ES-I3 (cell line): ENCODE measurements at regions not wholly inside any gene's neighbourhood (a gene's known extent, or its start where the extent isn't known, plus 50 kb on each side); places are given as distances from the start of the nearest gene placed in this dataset.
A peak's percentile ranks its signal among the peaks of the same experiment; 100 is the strongest.

Source experiments
- H3K36me3 ChIP-seq: 2 replicates; pipeline ENCODE4 v1.6.1; 2013; ENCODE audit warnings: mild to moderate bottlenecking, low read length, control low read depth, moderate library complexity; ENCODE audit not compliant: insufficient read depth
- H3K4me1 ChIP-seq: 2 replicates; pipeline ENCODE4 v1.6.1; 2013; ENCODE audit warnings: mild to moderate bottlenecking, control low read depth, low read length; ENCODE audit not compliant: insufficient read depth
- H3K9ac ChIP-seq: 2 replicates; pipeline ENCODE4 v1.6.1; 2013; ENCODE audit warnings: low read depth, mild to moderate bottlenecking, low read length, moderate library complexity
- H3K9me3 ChIP-seq: 2 replicates; pipeline ENCODE4 v1.6.1; 2013; ENCODE audit warnings: mild to moderate bottlenecking, low read length, moderate library complexity; ENCODE audit not compliant: control insufficient read depth, insufficient read depth

- Histone ChIP-seq H3K9me3 (no peaks in the 10 kb centered on the region; the same call in 1 of the 2 replicates), H3K9ac (no peak overlapping the region), H3K36me3 (no peaks in the 10 kb centered on the region), H3K4me1 (peaks cover 5% of the 10 kb centered on the region; the same call in 1 of the 2 replicates)
Measured at GRCh38 chr2:174697255-174697654, 67.0 kb downstream of the CHRNA1 start.

DNA sequence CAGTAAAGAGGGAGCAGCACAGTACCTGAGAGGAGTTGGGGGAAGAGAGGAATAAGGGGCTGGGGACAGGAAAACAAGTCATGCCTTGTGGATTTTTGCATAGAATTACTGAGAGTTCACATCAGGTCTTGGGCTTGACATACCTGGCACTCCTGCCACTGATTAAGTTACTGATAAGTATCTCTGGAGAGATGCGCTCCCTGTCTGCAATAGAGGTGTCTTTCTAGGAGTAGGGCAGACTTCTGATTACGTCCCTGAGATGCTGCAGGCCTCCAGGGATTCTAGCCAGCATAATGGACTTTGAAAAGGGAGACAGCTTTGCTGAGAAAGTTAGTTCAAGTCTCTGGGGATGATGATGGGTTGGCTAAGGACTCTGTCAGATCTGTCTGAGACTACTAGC is 69.4 kb downstream of the CHRNA1 start:
- no peaks in the 10 kb centered on the region for H3K36me3 ChIP-seq
- H3K9ac ChIP-seq, result no peak overlapping the region
- H3K4me1 ChIP-seq, result peaks cover 5% of the 10 kb centered on the region; the same call in 1 of the 2 replicates
- no peaks in the 10 kb centered on the region; the same call in 1 of the 2 replicates for H3K9me3 ChIP-seq

DNA sequence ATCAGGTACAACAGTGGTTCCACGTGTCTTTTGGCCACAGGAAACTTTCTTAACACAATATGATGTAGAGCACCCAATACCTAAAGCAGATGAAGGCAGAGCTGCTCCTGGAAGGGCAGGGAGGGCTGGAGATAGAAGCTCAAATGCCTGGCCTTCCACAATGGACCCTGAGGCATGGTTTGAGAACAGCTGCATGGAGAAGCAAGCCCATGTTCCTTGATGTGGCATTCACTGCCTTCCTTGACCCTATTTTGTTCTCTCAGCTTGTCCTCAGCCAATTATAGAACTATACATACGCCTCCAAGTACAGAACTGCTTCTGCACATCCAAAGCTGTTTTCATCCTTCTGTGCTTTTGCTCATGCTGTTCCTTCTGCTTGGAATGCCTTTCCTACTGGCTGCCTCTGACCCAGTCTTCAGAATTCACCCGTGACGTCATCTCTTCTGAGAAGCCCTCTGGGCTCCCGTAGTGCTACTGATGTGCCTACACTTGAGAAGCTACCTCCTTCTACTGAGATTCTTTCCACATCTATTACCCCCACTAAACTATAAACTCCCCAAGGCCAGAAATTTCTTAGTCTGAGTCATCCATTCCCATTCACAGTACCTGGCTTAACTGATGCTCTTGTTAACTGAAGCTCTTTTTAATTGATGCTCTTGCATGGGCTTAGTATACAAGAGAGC is 69.9 kb downstream of the CHRNA1 start:
- Histone ChIP-seq H3K4me1 (peaks cover 5% of the 10 kb centered on the region; the same call in 1 of the 2 replicates), H3K9me3 (no peaks in the 10 kb centered on the region; the same call in 1 of the 2 replicates), H3K36me3 (no peaks in the 10 kb centered on the region), H3K9ac (no peak overlapping the region)

- Histone ChIP-seq H3K9ac (no peak overlapping the region), H3K36me3 (no peaks in the 10 kb centered on the region), H3K4me1 (peaks cover 2% of the 10 kb centered on the region; the same call in 1 of the 2 replicates), H3K9me3 (no peaks in the 10 kb centered on the region; the same call in 1 of the 2 replicates)
Measured at GRCh38 chr2:174693344-174693743, 70.9 kb downstream of the CHRNA1 start.

GRCh38 chr2:174692256-174692919 is 71.9 kb downstream of the CHRNA1 start:
- Histone ChIP-seq H3K9ac (no peak overlapping the region), H3K36me3 (no peaks in the 10 kb centered on the region)

DNA sequence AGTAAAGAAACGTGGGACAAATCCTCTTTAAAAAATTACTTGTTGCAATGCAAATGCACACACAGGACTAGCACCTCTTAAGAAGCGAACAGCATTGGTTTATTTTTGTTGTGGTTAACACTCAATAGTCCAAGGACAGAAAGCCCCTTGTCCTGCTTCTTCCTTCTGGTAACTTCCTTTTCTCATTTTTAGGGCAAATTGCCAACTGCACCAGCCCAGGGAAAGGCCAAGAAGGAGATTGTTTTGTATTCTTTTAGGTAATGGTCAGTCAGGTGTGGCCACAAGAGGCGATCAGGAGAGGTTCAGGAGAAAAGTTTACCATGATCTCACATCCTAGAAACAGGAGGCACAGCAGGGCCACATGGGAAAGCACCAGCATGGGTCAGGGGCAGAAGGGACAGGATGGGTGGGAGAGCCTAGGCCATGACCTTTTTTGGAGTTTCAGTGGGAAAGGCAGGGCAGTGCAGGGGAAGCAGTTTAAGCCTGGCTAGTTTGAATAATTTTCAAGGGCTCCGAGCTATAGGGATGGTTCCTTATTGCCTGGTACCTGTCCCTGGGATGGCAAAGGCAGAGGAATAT is 73.0 kb downstream of the CHRNA1 start:
- H3K9ac ChIP-seq, result no peak overlapping the region
- H3K36me3 ChIP-seq, result no peaks in the 10 kb centered on the region
- H3K4me1 ChIP-seq, result 0 out of 2 replicates have a peak, but pooled peaks cover 3% of the 10 kb centered on the region

More at GRCh38 chr2:174692256-174692919, 71.9 kb downstream of the CHRNA1 start:
- Histone ChIP-seq H3K4me1 (no peaks in the 10 kb centered on the region), H3K9me3 (no peaks in the 10 kb centered on the region; the same call in 1 of the 2 replicates)

GRCh38 chr2:174690026-174690425 is 74.2 kb downstream of the CHRNA1 start:
- H3K36me3 ChIP-seq, result no peaks in the 10 kb centered on the region
- H3K9me3 ChIP-seq, result no peaks in the 10 kb centered on the region; the same call in 1 of the 2 replicates
- H3K9ac ChIP-seq, result no peak overlapping the region
- H3K4me1 ChIP-seq, result 0 out of 2 replicates have a peak, but pooled peaks cover 3% of the 10 kb centered on the region

More for the DNA sequence above, 73.0 kb downstream of the CHRNA1 start:
- no peaks in the 10 kb centered on the region; the same call in 1 of the 2 replicates for H3K9me3 ChIP-seq

GRCh38 chr2:174688079-174688478 is 76.2 kb downstream of the CHRNA1 start:
- no peaks in the 10 kb centered on the region for H3K36me3 ChIP-seq
- no peaks in the 10 kb centered on the region; the same call in 1 of the 2 replicates for H3K9me3 ChIP-seq
- no peak overlapping the region for H3K9ac ChIP-seq
- H3K4me1 ChIP-seq, result 0 out of 2 replicates have a peak, but pooled peaks cover 3% of the 10 kb centered on the region

DNA sequence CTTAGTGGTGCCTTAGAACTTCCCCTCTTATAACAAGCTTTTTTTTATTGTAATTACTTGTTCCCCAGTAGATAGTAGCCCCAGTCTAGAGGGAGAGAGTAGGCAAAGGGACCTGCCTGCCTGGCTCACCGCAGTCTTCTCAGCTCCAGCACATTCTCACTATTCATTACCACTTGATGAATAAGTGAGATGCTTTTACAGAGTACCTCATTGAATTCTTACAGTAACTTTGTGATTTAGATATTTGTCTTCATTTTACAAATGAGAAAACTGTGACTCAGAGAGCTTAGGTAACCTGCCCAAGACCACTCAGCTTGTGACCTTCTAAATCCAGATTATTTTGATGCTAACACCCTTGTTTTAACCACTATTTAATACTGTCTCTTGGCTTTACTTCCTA is 77.8 kb downstream of the CHRNA1 start:
- H3K36me3 ChIP-seq, result no peaks in the 10 kb centered on the region
- no peak overlapping the region for H3K9ac ChIP-seq
- H3K9me3 ChIP-seq, result no peaks in the 10 kb centered on the region
- 0 out of 2 replicates have a peak, but pooled peaks cover 3% of the 10 kb centered on the region for H3K4me1 ChIP-seq

DNA sequence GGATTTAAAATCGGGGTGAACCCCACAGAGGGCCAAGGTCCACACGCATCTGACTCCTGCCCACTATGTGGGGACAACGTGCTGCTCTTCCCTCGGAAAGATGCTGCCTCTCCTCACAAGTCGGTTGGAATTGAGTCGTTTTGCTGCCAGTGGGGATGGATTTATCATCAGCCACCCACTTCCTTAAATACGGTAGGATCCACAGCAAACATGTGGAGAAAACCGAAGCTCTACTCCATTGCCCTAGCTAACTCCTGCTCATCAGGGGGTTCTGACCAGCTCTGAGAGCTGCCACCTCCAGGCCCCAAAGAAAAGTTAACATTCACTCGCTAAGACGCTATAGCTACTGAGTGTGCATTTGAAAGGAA is 80.9 kb downstream of the CHRNA1 start:
- H3K9ac ChIP-seq, result peak overlapping the region; percentile 61

DNA sequence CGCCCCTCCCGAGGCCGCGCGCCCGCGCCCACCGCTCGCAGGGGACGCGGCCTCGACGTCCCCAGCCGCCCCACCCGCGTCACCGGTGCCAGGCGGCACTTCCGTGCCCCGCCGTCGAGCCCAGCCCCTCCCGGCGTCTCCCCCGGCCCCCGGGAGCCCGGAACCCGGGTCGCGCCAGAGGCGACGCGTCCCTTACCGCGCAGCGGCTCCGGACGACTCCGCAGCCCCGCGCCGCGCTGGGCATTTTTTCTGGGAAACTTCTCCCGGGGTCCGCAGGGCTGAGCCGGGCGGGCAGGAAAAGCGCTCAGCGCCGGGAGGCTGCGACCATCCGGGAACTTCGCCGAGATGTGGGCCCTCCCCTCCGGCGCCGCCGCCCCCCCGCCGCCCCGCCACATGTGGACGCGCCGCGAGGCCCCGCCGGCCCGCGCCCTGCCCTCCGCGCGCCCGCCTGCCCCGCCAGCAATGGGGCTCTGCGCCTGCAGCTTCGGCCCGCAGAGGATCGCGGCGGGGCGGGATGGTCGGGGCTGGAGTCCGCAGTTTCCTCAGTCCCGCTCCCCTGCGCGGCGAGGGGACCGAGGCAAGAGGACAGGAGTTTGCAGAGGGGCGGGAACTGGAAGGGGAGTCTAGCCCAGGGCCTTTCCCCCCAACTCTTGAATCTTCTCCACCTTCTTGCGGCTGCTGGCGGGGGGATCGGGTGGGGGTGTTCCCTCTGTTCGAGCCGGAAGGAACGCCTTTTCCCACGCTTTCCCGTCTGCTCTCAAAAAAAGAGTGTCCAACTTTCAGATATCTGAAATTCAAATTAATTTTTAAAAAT is 81.5 kb downstream of the CHRNA1 start:
- Histone ChIP-seq H3K9ac (peak overlapping the region; percentile 61), H3K9me3 (no peaks in the 10 kb centered on the region), H3K36me3 (no peaks in the 10 kb centered on the region), H3K4me1 (0 out of 2 replicates have a peak, but pooled peaks cover 3% of the 10 kb centered on the region)

More for the DNA sequence above, 80.9 kb downstream of the CHRNA1 start:
- H3K9me3 ChIP-seq, result no peaks in the 10 kb centered on the region
- H3K4me1 ChIP-seq, result 0 out of 2 replicates have a peak, but pooled peaks cover 3% of the 10 kb centered on the region
- no peaks in the 10 kb centered on the region for H3K36me3 ChIP-seq

- Histone ChIP-seq H3K4me1 (0 out of 2 replicates have a peak, but pooled peaks cover 3% of the 10 kb centered on the region), H3K36me3 (no peaks in the 10 kb centered on the region), H3K9ac (peak overlapping the region; percentile 61), H3K9me3 (no peaks in the 10 kb centered on the region)
Measured at GRCh38 chr2:174682007-174682577, 82.2 kb downstream of the CHRNA1 start.

GRCh38 chr2:174681099-174682006 is 82.9 kb downstream of the CHRNA1 start:
- Histone ChIP-seq H3K9ac (peak overlapping the region; percentile 61), H3K36me3 (no peaks in the 10 kb centered on the region), H3K4me1 (no peaks in the 10 kb centered on the region), H3K9me3 (no peaks in the 10 kb centered on the region)
